CD4-positive, alpha-beta T cell treated with Interleukin-17A for 1 hour (primary cell): ENCODE measurements at regions not wholly inside any gene's neighbourhood (a gene's known extent, or its start where the extent isn't known, plus 50 kb on each side); places are given as distances from the start of the nearest gene placed in this dataset.
A peak's percentile ranks its signal among the peaks of the same experiment; 100 is the strongest.

Experiments used
- DNase-seq: peaks from one replicate; pipeline ENCODE4 v3.0.0-alpha.2; 2020

DNA sequence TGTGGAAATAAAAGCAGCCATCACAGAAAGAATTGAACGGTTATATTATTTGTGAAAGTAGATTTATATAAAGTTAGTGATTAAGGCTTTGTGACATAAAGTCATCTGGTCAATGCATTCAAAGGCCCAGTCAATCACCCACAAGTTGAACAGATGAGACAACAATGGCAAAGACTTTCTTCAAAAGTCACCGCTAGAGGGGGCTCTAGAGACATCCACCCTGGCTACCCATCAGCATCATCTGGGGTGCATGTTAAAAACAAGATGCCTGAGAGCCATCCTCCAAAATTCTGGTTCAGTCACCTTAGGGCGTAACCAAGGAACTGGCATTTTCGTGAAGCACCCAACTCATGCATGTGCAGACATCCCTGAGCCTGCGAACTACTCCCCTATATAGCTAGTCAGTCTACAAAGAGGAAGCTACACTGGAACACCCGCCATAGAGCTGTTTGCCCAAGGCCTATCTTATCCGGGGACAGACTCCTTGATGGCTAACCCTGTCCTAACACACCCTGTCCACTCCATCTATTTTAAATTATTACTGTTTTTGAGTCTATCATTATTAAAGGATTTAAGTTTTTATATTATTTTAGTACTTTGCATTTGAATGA, 970.5 kb downstream of the UQCRFS1 start:
- DNase-seq, result peak; percentile 7

DNA sequence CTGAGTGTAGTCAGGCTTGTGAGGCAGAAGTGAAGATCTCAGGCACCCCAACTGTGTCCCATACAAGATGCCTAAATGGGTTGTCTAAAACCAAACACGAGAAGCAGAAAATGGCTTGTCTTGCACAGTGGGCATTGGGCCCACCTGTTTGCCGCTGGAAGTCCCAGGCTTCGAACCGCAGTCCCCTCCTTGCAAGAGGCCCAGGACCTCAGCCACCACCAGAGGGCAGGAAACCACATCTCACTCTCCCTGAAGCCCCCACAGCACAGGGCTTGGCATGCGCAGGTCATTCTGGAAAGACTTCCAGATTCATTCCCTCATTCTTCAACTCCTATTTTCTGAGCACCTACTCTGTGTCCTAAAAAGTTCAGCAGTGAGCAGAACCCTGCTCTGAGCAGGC, 973.7 kb downstream of the UQCRFS1 start:
- DNase-seq, result no peak

DNA sequence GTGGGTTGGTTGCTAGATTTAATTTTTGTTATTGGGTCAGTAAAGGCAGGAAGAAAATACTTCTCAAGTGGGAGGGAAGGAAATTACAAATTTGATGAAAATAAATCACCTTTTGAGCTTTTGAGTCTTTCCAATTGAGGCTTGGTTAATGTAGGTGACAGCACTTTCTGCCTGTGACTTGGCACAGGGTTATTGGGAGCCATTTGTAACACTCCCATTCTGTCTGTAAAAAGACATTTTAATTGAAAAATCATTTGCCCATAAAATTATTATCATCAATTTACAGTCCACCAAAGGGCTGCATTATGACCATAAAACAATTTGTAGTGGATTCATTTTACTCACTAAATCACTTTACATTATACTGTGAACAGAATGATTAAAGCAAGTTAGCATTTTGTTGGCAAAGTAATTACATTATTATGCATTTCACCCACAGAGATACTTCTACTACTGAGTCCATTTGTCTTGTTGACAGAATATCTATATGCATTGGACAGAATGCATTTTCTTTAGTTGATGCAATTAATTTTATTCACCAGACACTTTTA, 974.6 kb downstream of the UQCRFS1 start:
- no peak for DNase-seq

DNA sequence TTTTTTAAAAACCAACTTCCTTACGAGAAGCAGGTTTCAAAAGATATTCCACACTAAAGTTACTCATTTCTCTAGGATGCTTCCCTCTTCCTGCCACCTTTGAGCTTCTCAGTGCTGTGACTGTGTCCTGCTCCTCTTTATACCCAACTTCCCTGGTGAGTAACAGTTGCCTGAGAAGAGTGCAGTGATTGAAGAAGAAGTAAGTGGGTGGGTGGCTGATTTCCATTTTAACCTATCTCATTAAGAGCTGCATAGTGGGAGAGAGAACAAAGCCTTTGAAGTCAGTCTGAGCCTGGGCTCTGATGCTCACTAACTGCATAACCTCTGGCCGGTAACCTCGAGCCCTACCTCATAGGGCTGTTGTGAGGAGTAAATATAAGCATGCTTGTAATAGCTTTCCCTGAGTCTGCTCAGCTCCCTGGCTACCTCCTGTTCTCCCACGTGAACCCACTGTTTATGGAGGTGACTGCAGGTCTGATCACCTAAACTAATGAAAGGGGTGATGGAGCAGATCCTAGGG, 977.3 kb downstream of the UQCRFS1 start:
- no peak for DNase-seq

DNA sequence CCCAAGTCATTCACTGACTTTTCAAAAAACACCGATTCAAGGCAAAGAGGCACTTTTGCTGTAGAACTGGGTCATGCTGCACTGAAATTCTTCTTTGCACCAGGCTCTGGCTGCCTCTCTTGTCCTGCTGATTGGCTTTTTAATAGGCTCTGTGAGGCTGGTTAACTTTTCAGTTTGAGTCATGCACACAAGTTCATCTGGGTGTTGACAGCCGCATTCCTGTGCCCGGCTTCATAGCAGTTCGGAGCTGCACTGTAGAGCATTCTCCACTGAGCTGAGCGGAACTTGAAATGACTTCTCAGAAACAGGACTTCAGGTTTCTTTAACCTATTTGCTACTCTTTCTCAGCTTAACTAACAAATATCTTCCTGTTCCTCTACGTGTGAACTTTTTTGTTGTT, 978.3 kb downstream of the UQCRFS1 start:
- no peak for DNase-seq

DNA sequence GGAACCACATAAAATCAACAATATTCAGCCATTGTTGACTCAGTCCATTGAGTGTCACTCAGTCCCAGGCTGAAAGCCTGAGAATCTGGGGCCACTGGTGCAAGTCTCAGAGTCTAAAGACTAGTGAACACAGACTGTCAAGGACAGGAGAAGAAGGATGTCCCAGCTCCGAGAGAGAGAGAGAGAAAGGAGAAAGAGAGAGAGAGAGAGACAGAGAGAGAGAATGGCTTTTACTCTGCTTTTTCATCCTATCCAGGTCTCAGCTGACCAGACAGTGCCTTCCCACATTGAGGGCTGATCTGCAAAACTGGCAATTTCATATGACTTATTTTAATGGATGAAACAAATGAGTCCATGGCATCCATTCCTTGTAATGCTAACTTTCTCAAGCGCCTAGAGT, 984.1 kb downstream of the UQCRFS1 start:
- no peak for DNase-seq

DNA sequence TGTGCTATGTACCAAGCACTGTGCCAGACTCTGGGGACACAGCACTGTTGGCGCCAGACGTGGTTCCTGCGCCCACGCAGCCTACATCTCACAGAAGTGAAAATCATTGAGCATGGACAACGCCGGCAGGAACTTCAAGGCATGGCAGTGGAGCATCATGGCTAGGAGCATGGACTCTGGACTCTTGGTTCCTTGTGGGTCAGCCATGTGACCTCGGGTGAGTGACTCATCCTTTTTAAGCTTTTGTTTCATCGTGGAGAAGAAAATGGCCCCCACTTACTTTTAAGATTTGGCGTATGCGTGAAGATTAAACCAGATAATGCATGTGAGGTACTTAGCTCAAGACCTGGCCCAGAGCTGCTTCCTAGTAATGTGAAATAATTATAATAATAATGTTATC, 988.5 kb downstream of the UQCRFS1 start:
- no peak for DNase-seq

DNA sequence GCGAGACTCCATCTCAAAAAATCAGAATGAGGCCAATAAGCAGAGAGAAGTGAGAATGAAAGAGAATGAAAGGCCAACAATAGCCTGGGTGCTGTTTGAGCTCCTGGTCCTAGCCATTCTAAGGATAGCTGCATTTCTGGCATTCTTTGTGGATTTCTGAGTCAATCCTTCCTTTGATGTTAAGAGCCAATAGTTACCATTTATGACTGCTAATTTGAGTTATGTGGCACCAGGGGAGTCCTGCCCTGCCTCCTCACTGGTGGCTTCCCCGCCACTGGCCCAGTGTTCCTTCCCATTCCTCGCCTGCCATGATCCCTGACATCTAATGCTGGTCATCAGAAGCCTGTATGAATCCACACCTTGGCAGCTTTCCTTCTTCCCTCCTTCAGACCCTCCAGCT, 991.2 kb downstream of the UQCRFS1 start:
- no peak for DNase-seq

DNA sequence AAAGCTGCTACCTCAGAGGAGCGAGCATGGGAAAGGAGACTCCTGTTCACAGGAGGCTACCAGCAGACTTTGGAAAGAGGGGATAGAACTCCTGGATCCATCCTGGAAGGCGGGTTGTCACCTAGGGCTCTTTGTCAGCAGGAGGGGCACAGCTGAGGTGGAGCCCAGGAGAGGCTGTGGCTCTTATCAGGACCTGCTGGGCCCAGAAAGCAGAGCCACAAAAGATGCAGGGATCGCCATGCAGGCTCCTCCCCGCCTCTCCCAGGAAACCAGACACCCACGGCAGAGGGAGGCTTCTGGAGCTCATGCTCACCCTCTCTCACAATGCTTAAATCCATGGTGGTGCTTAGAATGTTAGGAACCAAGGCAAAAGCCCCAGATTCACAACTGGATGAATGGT, 994.2 kb downstream of the UQCRFS1 start:
- no peak for DNase-seq

DNA sequence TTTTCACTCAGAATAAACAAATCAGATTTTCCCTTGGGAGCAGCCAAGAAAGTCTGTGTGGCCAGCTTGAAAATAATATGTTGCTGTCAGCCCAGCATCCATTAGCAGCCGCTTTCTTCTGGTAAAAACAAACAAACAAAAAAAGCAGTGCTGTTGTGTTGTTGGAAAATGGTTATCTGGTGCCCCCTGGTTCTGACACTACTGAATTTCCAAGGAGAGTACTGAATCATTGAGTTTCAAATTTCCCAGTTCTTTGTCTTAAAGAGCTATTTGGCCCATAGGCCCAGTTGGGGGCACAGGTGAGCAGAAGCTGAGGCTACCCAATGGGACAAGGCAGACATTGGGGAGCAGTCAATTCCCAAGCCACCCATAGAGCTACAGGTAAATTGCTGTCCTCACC, 995.9 kb downstream of the UQCRFS1 start:
- no peak for DNase-seq

DNA sequence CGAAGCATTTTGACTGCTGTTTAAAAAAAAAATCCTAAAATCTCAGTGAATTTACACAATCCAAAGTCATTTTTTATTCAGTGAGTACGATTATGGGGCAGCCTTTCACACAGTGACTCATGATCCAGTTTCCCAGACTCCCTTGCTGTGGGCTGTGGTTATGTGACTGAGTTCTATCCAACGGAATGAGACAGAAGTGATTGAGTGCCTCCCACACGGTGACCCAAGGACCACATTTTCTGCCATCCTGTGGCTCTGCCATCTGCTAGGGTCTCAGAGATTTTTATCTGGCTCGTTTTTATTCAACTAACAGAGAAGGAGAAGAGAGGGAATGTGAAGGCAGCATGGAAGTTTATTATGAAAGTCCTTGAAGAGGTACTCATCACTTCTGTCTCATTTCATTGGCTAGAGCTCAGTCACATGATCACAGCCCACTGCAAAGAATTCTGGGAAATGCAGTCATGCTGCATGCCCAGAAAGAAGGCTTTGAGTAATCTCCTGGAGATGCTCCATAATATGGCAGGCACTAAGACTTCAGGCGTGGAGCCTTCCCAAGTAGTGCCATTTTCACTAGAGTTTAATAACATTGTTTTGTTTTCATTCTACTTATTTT, 999.4 kb downstream of the UQCRFS1 start:
- no peak for DNase-seq

DNA sequence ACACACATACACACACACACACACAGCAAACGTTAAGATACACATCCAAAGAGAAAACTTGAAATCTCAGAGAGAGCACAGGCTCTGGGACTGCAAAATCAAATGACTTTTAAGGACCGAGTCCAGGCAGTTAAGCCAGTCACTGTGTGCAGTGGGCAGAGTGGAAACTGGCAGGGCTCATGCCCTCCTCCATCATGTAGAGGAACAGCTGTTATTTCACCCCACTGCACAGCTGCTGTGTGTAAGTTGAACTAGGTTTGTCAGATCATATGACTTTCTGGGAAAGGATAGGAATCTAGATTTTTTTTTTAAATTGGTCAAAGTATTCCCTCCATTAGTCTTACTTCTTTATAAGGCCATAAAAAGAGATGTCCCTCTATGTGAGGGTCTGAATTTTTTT, 1002.1 kb downstream of the UQCRFS1 start:
- DNase-seq, result no peak

DNA sequence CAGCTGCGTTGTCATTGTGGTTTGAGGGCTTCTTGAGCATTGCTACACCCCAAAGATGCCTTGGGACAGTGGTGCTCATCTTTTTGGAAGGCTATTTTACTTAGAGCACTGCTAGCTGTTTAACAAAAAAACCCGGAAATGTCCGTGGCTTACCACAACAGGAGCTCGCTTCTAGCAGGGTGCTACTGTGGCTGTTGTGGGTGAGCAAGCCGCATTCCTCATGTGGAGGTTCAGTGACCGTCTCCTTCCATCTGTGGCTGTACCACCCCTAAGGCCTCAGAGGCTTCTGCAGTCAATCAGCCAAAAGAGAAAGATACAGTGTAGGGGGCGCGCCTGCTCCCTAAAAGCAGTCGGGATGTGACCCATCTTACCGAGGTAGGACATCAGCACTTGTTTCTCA, 1004.2 kb downstream of the UQCRFS1 start:
- no peak for DNase-seq

DNA sequence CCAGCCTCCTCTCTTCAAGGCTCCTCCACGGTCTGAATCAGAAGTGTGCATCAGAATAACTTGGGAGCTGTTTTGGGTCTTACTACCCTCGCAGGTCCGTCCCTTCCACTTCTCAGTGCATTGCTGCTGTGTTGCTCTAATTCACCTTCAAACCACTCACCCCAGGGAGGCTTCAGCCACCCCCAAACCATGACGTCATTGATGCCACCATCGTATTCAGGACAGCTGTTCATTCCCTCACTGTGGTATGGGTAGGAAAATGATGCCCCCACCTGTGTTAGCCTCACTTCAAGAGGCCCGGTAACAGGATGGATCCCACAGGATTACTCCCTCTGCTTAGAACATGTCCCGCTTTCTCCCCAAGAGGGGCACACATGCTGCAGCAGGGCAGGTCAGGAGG, 1005.7 kb downstream of the UQCRFS1 start:
- DNase-seq, result no peak

DNA sequence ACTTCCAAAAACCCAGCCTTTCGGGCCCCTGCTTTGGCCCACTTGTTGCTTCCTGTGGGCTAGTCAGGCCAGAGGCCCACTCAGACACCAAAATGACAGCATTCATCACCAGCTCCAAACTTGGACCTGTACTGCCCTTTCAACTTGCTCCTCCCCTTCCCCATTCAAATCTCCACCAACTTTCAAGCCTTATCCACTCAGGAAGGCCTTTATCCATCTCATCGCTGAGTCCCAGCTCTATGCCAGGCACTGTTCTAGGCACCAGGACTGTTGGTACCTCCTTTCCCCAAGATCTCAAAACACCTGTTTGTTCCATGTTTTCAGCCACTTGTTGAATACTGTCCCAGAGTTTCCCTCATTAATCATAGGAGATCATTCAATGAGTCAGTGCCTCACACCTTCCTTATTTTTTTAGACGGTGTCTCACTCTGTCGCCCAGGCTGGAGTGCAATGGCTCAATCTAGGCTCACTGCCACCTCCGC, 1011.4 kb downstream of the UQCRFS1 start:
- DNase-seq, result no peak

DNA sequence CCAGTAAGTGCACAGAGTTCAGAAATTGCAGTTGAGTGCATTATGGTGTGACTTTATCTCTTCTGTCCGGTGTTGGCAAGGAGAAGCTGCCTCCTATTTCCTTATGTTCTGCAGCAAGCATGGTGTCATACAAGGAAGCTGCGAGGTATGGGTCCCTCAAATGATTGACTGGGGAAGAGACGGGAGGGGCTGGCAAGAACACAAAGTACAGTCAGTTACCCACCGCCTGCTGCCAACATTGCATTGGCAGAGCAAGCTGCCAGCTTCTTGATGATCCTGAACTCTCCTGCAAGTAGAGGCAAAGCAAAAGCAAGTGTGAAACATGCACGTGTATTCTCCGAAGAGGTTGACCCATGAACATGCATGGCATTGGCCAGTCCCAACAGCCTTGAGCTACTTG, 1013.6 kb downstream of the UQCRFS1 start:
- no peak for DNase-seq

DNA sequence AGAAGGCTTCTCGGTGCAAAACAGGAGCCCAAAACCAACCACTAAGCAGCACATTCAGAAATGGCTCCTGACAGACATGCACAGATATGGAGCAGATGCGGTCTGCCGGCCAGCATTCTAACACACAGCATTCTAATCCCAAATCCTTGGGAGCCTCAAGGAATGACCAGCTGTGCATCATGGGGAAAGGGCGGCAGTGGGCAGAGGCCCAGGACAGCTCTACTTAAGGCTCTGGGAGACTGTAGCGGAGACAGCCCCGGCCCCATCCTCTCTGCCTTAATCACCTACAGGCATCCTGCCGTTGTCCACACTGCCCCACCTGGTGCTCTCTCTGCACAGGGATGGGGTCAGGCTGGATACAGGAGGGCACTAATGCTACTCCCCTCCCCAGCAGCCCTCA, 1016.0 kb downstream of the UQCRFS1 start:
- DNase-seq, result no peak

DNA sequence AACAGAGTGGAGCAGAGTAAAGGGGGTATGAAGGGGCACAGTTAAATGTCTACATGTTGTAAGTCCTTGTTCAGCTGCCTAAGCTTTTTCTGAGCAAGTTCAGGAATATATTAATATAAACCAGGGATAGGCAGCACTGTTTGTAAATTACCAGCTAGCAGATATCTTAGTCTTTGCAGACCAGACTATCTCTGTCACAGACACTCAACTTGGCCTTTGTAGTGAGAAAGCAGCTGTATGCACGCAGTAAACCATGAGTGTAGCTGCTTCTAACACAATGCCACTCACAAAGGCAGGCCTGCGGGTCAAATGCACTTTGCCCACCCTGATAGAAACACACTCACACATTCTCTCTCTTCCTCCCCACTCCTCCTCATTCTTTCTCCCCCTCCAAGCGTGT, 1016.9 kb downstream of the UQCRFS1 start:
- no peak for DNase-seq

DNA sequence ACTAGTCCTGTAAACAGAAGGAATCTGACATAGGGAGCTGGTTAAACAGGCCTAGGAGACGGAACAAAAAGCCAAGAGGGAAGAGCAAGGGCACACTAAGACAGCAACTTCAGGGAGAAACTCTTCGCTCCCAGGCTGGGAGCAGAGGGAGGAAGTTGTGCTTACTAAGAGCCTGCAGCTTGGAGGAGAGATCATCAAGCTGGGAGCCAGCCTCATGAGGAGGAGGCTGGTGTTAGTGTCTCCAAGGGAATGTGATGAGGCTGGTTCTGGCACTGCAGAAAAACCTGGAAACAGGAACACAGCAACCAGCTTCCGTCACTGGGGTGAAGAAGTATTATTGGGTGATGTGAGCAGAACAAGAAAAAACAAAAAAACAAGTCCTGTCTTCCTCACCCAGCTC, 1027.3 kb downstream of the UQCRFS1 start:
- DNase-seq, result no peak

DNA sequence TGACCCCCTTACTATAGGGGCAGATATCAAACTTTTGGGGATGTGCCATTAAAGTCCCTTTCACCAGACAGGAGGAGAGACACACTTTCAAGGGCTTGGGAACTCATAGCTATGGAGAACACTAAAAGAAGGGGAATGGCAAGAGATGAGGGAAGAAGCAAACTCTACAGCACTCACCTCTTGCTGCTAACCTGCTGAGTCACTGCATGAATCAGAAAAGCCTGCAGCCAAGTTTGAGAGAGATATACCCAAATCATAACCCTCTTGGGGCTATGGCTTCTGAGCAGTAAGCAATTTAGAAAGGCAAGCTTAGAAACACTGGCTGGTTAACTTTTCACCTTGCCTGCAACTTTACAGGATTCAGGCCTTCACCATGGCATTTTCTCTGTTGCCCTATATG, 1028.0 kb downstream of the UQCRFS1 start:
- DNase-seq, result no peak

DNA sequence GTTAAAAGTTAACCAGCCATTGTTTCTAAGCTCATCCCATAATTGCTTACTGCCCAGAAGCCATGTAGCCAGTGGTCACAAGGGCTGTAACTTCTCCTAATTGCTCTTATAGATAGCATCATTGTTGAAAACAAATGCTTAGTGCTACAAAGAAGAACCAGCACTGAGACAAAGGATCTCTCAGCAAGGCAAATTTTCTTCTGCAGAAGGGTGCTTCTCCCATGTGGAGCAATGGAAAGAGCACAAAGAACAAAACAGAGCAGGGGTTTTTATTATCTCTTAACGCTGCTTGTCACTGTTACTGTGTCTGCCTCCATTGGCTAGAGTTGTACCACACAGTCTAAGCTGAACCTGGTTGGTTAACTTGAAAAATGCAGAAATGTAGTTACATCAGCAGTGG, 1036.8 kb downstream of the UQCRFS1 start:
- DNase-seq, result no peak

DNA sequence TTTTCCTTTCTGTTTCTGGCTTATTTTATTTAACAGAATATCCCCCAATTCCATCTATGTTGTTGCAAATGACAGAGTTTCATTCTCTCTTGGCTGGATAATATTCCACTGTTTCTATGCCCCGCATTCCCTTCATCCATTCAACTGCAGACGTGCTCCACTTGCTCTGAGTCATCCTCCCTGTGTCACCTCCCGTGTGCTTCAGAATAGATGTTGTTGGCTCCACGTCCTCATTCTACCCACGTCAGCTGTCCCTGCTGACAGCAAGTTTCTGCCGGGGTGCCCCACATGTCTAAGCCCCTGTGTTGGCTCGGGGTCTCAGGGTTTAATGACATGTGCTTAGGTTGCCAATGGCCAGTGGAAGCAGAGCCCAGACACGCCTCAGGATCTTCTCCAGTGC, 1041.0 kb downstream of the UQCRFS1 start:
- DNase-seq, result no peak

DNA sequence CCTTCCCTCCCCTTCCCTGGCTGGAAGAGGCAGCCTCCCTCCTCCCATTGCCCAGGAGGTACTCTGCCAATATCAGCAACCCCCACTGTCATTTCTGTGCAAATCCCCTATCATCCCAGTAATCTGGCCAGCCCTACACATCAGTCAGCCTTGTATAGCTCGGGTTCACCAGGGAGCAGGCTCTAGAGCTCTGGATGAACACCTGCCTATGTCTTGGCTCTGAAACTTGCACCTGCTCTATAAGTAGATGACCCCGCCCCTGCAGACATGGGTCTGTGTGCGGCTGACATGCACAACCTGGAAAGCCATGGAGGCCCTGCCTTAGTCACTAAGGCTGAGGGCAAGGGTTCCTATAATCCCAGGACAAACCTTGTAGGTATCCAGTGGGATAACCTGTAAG, 1042.9 kb downstream of the UQCRFS1 start:
- no peak for DNase-seq

DNA sequence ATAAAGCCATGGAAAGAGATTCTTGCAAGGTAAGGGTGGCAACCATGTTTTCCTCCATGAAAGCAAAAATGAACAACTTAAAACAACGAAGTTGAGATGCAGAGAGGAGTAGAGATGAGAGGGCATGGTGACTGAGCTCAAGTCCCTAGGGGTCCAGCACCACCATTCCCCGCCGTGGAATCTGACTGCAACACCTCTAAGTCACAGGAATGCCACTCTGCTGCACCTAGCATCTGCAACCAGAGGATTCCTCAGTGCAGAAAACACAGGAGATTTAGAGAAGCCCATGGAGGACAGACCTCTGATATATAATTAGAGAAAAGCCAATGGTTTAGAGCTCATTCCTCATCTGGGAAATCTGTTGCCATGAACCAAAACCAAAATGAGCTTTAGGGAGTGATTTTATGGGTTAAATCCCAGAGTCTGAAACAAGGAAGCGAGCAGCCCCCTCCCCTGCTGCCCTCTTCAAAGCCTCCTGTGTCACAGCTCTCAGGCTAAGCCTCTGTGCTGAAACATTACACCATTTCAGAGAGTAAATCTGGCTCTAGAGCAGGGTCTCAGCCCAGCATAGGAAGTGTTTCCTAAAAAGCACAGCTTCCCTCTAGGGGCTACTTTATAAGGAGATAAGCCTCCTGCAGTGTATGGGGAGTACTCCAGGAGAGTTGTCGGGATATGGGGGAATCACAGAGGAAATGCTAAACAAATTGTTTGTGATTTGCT, 1043.6 kb downstream of the UQCRFS1 start:
- DNase-seq, result no peak
